Chondrocyte (in vitro differentiated cells): ENCODE measurements at regions not wholly inside any gene's neighbourhood (a gene's known extent, or its start where the extent isn't known, plus 50 kb on each side); places are given as distances from the start of the nearest gene placed in this dataset.

Source experiments
- DNase-seq: peaks from one replicate; pipeline ENCODE4 v3.0.0; 2021; ENCODE audit warnings: mixed read lengths, low spot score
- H3K27ac Mint-ChIP-seq: one replicate; pipeline ENCODE4 v1.8.0; 2021; ENCODE audit warnings: mild to moderate bottlenecking, moderate library complexity, mixed read lengths; ENCODE audit not compliant: unreplicated experiment
- H3K27me3 Mint-ChIP-seq: 2 replicates; pipeline ENCODE4 v1.8.0; 2021; ENCODE audit warnings: low read depth, mixed read lengths
- H3K36me3 Mint-ChIP-seq: 2 replicates; pipeline ENCODE4 v1.8.0; 2021; ENCODE audit warnings: low read depth, mixed read lengths
- H3K4me1 Mint-ChIP-seq: 2 replicates; pipeline ENCODE4 v1.8.0; 2021; ENCODE audit warnings: low read depth, mild to moderate bottlenecking, mixed read lengths
- H3K4me3 Mint-ChIP-seq: one replicate; pipeline ENCODE4 v1.8.0; 2021; ENCODE audit warnings: mild to moderate bottlenecking, moderate library complexity, mixed read lengths; ENCODE audit not compliant: unreplicated experiment
- H3K9me3 Mint-ChIP-seq: 2 replicates; pipeline ENCODE4 v1.8.0; 2021; ENCODE audit warnings: low read depth, mixed read lengths
- CTCF ChIP-seq: fragments of 200-600 bp; sonication (generic); IDR thresholded peaks from 2 replicates; pipeline ENCODE4 v1.5.0; 2021; ENCODE audit warnings: antibody characterized with exemption, mild to moderate bottlenecking, moderate library complexity

DNA sequence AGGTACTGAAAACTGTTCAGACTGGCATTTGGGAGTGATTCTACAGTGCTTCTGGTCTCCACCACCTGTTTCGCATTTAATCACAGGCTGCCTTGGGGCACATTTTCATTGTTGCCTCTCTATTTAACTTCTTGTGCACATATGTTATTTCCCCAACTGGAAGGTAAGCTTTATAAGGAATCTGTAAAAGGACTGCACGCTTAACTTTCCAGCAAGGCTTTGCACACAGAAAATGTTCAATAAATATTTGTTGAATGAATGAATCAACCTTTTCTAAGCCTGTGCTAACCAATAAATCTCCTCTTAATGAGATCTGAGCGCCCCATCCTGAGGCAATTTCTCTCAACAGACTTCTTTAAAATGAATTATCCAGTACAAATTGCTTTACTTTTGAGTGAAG, 84.3 kb upstream of the ARHGAP29 start:
- TF ChIP-seq CTCF, result no peak
- Mint-ChIP-seq H3K27ac (no peak overlapping the region), H3K4me3 (no peak overlapping the region), H3K36me3 (no peaks in the 10 kb centered on the region), H3K9me3 (no peaks in the 10 kb centered on the region), H3K4me1 (peaks cover 69% of the 10 kb centered on the region), H3K27me3 (no peaks in the 10 kb centered on the region)
- no peak for DNase-seq

DNA sequence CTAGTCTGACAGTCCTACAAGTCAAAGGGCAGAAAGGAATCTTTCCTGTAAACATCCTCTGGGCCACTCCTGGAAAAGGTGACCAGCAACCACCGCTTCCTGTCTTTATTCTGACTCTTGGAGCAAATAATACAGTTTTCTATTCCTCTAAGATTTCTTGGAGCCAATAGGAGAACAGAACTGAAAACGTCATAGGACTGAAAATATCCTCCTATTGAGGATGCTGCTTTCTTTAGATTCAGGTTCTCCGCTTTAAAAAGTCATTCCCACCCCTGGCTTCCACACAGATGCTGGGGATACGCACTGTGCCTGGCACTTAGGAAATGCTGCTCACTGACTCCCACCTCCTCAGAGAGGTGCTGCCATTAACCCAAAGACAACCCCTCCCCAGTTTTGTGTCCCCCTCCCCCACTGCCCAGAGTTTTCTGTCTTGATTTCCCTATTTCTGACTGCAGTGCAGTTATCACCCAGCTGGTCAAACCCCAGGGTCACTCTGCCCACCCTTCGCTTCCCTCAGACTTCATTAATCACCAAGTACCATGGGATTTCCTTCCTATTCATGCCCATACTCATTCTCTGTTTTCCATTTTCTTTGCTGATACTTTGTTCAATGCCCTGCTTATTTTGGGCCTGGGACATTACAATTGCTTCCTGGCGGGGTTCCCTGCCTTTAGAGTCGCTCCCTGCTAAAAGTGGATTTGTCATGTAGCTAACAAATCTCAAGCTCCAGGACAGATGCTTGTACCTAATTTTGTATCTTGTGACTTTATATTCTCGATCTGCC, 82.1 kb upstream of the ARHGAP29 start:
- no peaks in the 10 kb centered on the region for H3K36me3 Mint-ChIP-seq
- no peak overlapping the region for H3K27ac Mint-ChIP-seq
- no peak overlapping the region for H3K4me3 Mint-ChIP-seq
- peaks cover 57% of the 10 kb centered on the region for H3K4me1 Mint-ChIP-seq
- no peak for TF ChIP-seq CTCF
- no peaks in the 10 kb centered on the region for H3K9me3 Mint-ChIP-seq
- no peak for DNase-seq
- H3K27me3 Mint-ChIP-seq, result no peaks in the 10 kb centered on the region

- H3K27ac Mint-ChIP-seq, result no peak overlapping the region
- TF ChIP-seq CTCF, result no peak
- peaks cover 52% of the 10 kb centered on the region for H3K4me1 Mint-ChIP-seq
- no peak for DNase-seq
- H3K27me3 Mint-ChIP-seq, result no peaks in the 10 kb centered on the region
- H3K36me3 Mint-ChIP-seq, result no peaks in the 10 kb centered on the region
- H3K9me3 Mint-ChIP-seq, result no peaks in the 10 kb centered on the region
- no peak overlapping the region for H3K4me3 Mint-ChIP-seq
These were observed 81.2 kb upstream of the ARHGAP29 start for GRCh38 chr1:94318505-94319030.

- Mint-ChIP-seq H3K4me1 (peaks cover 44% of the 10 kb centered on the region), H3K4me3 (no peak overlapping the region), H3K36me3 (no peaks in the 10 kb centered on the region), H3K27ac (no peak overlapping the region), H3K9me3 (no peaks in the 10 kb centered on the region), H3K27me3 (no peaks in the 10 kb centered on the region)
- no peak for DNase-seq
- no peak for TF ChIP-seq CTCF
These were observed 80.4 kb upstream of the ARHGAP29 start for GRCh38 chr1:94317790-94318188.

DNA sequence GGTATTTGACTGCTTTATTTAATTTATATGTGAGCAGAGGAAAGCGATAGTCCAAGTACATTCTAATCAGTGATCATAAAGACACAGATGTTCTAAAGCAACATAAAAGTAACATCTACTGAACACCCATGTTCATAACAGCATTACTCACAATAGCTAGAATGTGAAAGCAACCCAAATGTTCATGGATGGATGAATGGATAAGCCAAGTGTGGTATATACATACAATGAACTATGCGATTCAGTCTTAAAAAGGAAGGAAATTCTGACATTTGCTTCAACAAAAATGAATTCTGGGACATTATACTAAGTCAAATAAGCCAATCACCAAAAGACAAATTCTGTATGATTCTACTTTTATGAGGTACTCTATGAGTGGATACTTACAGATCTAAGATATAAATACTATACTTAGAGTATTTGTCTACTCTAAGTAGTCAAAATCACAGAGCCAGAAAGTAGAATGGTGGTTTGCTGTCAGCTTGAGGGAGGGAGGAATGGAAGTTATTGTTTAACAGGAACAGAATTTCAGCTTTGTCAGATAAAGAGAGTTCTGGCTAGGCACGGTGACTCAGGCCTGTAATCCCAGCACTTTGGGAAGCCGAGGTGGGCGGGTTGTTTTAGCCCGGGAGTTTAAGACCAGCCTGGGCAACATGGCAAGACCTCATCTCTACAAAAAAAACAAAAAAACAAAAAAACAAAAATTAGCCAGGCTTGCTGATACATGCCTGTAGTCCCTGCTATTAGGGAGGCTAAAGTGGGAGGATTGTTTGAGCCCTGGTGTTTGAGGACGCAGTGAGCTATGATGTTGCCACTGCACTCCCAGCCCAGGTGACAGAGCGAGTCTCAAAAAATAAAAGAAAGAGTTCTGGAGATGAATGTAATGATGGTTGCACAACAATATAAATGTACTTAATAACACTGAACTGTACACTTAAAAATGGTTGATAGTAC, 79.7 kb upstream of the ARHGAP29 start:
- H3K36me3 Mint-ChIP-seq, result no peaks in the 10 kb centered on the region
- no peak for TF ChIP-seq CTCF
- peak overlapping the region; percentile 77 for H3K27ac Mint-ChIP-seq
- no peak for DNase-seq
- no peaks in the 10 kb centered on the region for H3K9me3 Mint-ChIP-seq
- H3K27me3 Mint-ChIP-seq, result no peaks in the 10 kb centered on the region
- no peak overlapping the region for H3K4me3 Mint-ChIP-seq
- H3K4me1 Mint-ChIP-seq, result peaks cover 37% of the 10 kb centered on the region
